ENCODE measurements at regions not wholly inside any gene's neighbourhood (a gene's known extent, or its start where the extent isn't known, plus 50 kb on each side); places are given as distances from the start of the nearest gene placed in this dataset. TPM values are rescaled to one million over a fixed set of nuclear protein-coding genes. Genes with fewer than 3 reads are reported as not detected.

- Mint-ChIP-seq H3K4me1 (ENCODE audit: low read depth) (peaks cover 20% of the 10 kb centered on the region), H3K27me3 (ENCODE audit: insufficient read depth) (peaks cover 2% of the 10 kb centered on the region), H3K36me3 (ENCODE audit: low read depth) (no peaks in the 10 kb centered on the region), H3K9me3 (no peaks in the 10 kb centered on the region), H3K4me3 (no peak overlapping the region), H3K27ac (no peak overlapping the region)
- no peak for TF ChIP-seq CTCF (IDR thresholded peaks at IDR 0.05)
- DNase-seq = no peak
Observed at GRCh38 chr6:99011151-99011550, 63.4 kb upstream of the FBXL4 start.

- no peak overlapping the region for H3K27ac Mint-ChIP-seq
- no peak for DNase-seq
- H3K9me3 Mint-ChIP-seq = no peaks in the 10 kb centered on the region
- H3K36me3 Mint-ChIP-seq (ENCODE audit: low read depth) = no peaks in the 10 kb centered on the region
- H3K4me1 Mint-ChIP-seq (ENCODE audit: low read depth) = no peaks in the 10 kb centered on the region
- H3K27me3 Mint-ChIP-seq (ENCODE audit: insufficient read depth) = peaks cover 12% of the 10 kb centered on the region; the same call in 1 of the 2 replicates
- H3K4me3 Mint-ChIP-seq = no peak overlapping the region
- TF ChIP-seq CTCF (IDR thresholded peaks at IDR 0.05) = no peak
Observed at GRCh38 chr6:99002831-99003230, 55.1 kb upstream of the FBXL4 start.

GRCh38 chr6:98998103-98998502 lies 50.4 kb upstream of the FBXL4 start:
- no peak for TF ChIP-seq CTCF (IDR thresholded peaks at IDR 0.05)
- no peak for DNase-seq
- Mint-ChIP-seq H3K27me3 (ENCODE audit: insufficient read depth) (peaks cover 15% of the 10 kb centered on the region; the same call in 1 of the 2 replicates), H3K36me3 (ENCODE audit: low read depth) (no peaks in the 10 kb centered on the region), H3K4me1 (ENCODE audit: low read depth) (no peaks in the 10 kb centered on the region), H3K4me3 (no peak overlapping the region), H3K27ac (no peak overlapping the region), H3K9me3 (no peaks in the 10 kb centered on the region)

Small RNA genes in the stretch of these regions (microRNA-seq; reads per million reads assigned to microRNA genes)
- gene MIR548AI = not detected
